Breast epithelium (tissue), 3 donors: ENCODE measurements at regions not wholly inside any gene's neighbourhood (a gene's known extent, or its start where the extent isn't known, plus 50 kb on each side); places are given as distances from the start of the nearest gene placed in this dataset.

Experiments used
- POLR2A ChIP-seq: fragments of 450-650 bp; IDR thresholded peaks from one replicate; pipeline ENCODE4 v1.6.1; 2016; ENCODE audit warnings: antibody characterized with exemption, mild to moderate bottlenecking, moderate library complexity
- TF ChIP-seq, protein P1 (sequence below), 3 donors: fragments of 450-650 bp; IDR thresholded peaks; one replicate each; pipeline ENCODE4 v1.5.1; 2016 to 2017; ENCODE audit warnings: antibody characterized with exemption in 3 of 3, mild to moderate bottlenecking in 3 of 3, moderate library complexity in 3 of 3

DNA sequence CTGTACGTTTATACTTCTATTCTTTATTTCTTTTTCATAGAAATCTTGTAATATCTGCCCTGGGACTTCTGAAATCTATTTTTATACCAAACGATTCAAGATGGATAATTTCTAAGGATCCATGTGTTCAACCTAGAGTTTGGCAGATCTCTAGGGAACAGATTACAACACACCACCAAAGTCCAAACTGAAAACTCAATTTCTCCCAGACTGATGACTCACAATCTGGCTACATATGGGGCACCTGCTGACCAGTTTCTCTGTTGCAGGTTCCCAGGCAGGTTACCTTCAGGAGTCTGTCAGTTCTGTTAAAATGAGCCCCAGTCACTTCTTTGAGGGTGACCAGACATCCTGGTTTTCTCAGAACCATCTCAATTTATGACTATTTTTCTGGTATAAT is 439.4 kb downstream of the GPATCH2 start:
- TF ChIP-seq, protein P1, sequence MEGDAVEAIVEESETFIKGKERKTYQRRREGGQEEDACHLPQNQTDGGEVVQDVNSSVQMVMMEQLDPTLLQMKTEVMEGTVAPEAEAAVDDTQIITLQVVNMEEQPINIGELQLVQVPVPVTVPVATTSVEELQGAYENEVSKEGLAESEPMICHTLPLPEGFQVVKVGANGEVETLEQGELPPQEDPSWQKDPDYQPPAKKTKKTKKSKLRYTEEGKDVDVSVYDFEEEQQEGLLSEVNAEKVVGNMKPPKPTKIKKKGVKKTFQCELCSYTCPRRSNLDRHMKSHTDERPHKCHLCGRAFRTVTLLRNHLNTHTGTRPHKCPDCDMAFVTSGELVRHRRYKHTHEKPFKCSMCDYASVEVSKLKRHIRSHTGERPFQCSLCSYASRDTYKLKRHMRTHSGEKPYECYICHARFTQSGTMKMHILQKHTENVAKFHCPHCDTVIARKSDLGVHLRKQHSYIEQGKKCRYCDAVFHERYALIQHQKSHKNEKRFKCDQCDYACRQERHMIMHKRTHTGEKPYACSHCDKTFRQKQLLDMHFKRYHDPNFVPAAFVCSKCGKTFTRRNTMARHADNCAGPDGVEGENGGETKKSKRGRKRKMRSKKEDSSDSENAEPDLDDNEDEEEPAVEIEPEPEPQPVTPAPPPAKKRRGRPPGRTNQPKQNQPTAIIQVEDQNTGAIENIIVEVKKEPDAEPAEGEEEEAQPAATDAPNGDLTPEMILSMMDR (IDR thresholded peaks at IDR 0.05) = no peak
- TF ChIP-seq POLR2A = no peak
